SK-N-SH treated with all-trans-retinoic acid at 6 μM for 48 hours (cell line): ENCODE measurements at regions not wholly inside any gene's neighbourhood (a gene's known extent, or its start where the extent isn't known, plus 50 kb on each side); places are given as distances from the start of the nearest gene placed in this dataset.

Source experiments
- ATAC-seq: fragments of 200-7000 bp; cut with Tn5 transposase; 3 replicates; pipeline ENCODE4 v1.9.1; 2020; ENCODE audit warnings: mild to moderate bottlenecking, moderate library complexity
- ARNTL ChIP-seq: fragments of 450-650 bp; formaldehyde crosslinking; IDR thresholded peaks from 2 replicates; pipeline ENCODE4 v1.5.0; 2020; ENCODE audit warnings: low read depth, mild to moderate bottlenecking, moderate library complexity, borderline replicate concordance
- BACH2 ChIP-seq: fragments of 250-450 bp; sonication (Bioruptor Pico); IDR thresholded peaks from 2 replicates; pipeline ENCODE4 v1.9.0; 2021; ENCODE audit warnings: mild to moderate bottlenecking, borderline replicate concordance
- CREB5 ChIP-seq: fragments of 250-450 bp; sonication (Bioruptor Pico); IDR thresholded peaks from 2 replicates; pipeline ENCODE4 v1.5.1; 2020; ENCODE audit warnings: low read depth, mild to moderate bottlenecking, moderate library complexity
- CSDC2 ChIP-seq: fragments of 250-450 bp; sonication (Bioruptor Pico); IDR thresholded peaks from 2 replicates; pipeline ENCODE4 v1.5.0; 2020; ENCODE audit warnings: mild to moderate bottlenecking, moderate library complexity
- GLIS3 ChIP-seq: fragments of 250-450 bp; sonication (Bioruptor Pico); IDR thresholded peaks from 2 replicates; pipeline ENCODE4 v1.5.0; 2020; ENCODE audit warnings: mild to moderate bottlenecking, moderate library complexity
- ISL1 ChIP-seq: fragments of 250-450 bp; sonication (Bioruptor Pico); IDR thresholded peaks from 2 replicates; pipeline ENCODE4 v2.1.2; 2022; ENCODE audit warnings: mild to moderate bottlenecking, moderate library complexity
- OSR1 ChIP-seq: fragments of 250-450 bp; sonication (Bioruptor Pico); IDR thresholded peaks from 2 replicates; pipeline ENCODE4 v1.8.0; 2022; ENCODE audit warnings: moderate library complexity, mild to moderate bottlenecking, inconsistent platforms
- POU6F1 ChIP-seq: fragments of 250-450 bp; sonication (Bioruptor Pico); IDR thresholded peaks from 2 replicates; pipeline ENCODE4 v1.8.0; 2021; ENCODE audit warnings: low read depth, mild to moderate bottlenecking, moderate library complexity, borderline replicate concordance
- PPARA ChIP-seq: fragments of 250-450 bp; sonication (Bioruptor Pico); IDR thresholded peaks from 2 replicates; pipeline ENCODE4 v1.5.0; 2020; ENCODE audit warnings: mild to moderate bottlenecking, borderline replicate concordance
- SNAI2 ChIP-seq: fragments of 250-450 bp; sonication (Bioruptor Pico); IDR thresholded peaks from 2 replicates; pipeline ENCODE4 v1.5.0; 2020; ENCODE audit warnings: mild to moderate bottlenecking, moderate library complexity
- TCF4 ChIP-seq: fragments of 250-450 bp; sonication (Bioruptor Pico); IDR thresholded peaks from 2 replicates; pipeline ENCODE4 v1.8.0; 2021; ENCODE audit warnings: mild to moderate bottlenecking, moderate library complexity, borderline replicate concordance
- TOX ChIP-seq: fragments of 250-450 bp; sonication (Bioruptor Pico); IDR thresholded peaks from 2 replicates; pipeline ENCODE4 v1.8.0; 2021; ENCODE audit warnings: mild to moderate bottlenecking, moderate library complexity, borderline replicate concordance
- ZC3H10 ChIP-seq: fragments of 250-450 bp; sonication (Bioruptor Pico); IDR thresholded peaks from 2 replicates; pipeline ENCODE4 v1.5.1; 2021; ENCODE audit warnings: mild to moderate bottlenecking, moderate library complexity
- ZFP3 ChIP-seq: fragments of 250-450 bp; sonication (Bioruptor Pico); IDR thresholded peaks from 2 replicates; pipeline ENCODE4 v1.5.0; 2020; ENCODE audit warnings: mild to moderate bottlenecking, moderate library complexity
- ZFP30 ChIP-seq: fragments of 450-650 bp; formaldehyde crosslinking; IDR thresholded peaks from 2 replicates; pipeline ENCODE4 v1.5.0; 2022; ENCODE audit warnings: mild to moderate bottlenecking, moderate library complexity
- ZNF565 ChIP-seq: fragments of 450-650 bp; formaldehyde crosslinking; conservative IDR thresholded peaks from 2 replicates; pipeline ENCODE4 v1.5.0; 2020; ENCODE audit warnings: low read depth, mild to moderate bottlenecking, moderate library complexity
- ZNF70 ChIP-seq: fragments of 450-650 bp; formaldehyde crosslinking; IDR thresholded peaks from 2 replicates; pipeline ENCODE4 v1.5.0; 2020; ENCODE audit warnings: mild to moderate bottlenecking, moderate library complexity
- ZNF8 ChIP-seq: fragments of 450-650 bp; formaldehyde crosslinking; IDR thresholded peaks from 2 replicates; pipeline ENCODE4 v1.5.0; 2020; ENCODE audit warnings: mild to moderate bottlenecking, moderate library complexity
- TF ChIP-seq, protein P1 (sequence below): fragments of 250-450 bp; sonication (Bioruptor Pico); IDR thresholded peaks from 2 replicates; pipeline ENCODE4 v1.8.0; 2020; ENCODE audit warnings: mild to moderate bottlenecking, moderate library complexity, borderline replicate concordance
- TF ChIP-seq, protein P2 (sequence below): fragments of 250-450 bp; sonication (Bioruptor Pico); IDR thresholded peaks from 2 replicates; pipeline ENCODE4 v1.5.1; 2021; ENCODE audit warnings: mild to moderate bottlenecking, moderate library complexity
- TF ChIP-seq, protein P3 (sequence below): fragments of 250-450 bp; sonication (Bioruptor Pico); IDR thresholded peaks from 2 replicates; pipeline ENCODE4 v1.5.0; 2020; ENCODE audit warnings: mild to moderate bottlenecking, moderate library complexity

DNA sequence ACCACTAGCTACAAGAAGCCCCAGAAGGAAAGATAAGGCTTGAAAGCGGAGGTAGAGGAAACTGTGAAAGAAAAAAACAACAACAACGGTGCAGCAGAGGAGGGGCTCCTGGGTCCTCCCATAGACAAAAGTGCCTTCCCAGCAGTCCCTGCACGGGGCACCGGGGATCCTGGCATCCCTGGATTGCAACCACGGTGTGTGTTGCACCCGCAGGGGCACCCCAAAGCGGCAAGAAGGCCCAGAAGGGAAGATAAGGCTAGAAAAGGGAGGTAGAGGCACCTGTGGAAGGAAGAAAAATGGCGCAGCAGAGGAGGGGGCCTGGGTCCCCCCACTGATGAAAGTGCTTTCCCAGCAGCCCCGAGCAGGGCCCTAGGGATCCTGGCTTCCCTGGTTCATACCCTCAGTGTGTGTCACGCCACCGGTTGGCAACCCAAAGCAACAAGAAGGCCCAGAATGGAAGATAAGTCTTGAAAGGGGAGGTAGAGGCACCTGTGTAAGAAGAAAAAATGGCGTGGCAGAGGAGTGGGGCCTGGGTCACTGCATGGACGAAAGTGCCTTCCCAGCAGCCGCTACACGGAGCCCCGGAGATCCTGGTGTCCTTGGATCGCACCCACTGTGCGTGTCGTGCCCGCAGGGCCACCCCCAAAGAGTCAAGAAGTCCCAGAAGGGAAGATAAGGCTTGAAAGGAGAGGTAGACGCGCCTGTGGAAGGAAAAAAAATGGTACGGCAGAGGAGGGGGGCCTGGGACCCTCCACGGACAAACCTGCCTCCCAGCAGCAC lies 281.0 kb downstream of the ALG10 start:
- TF ChIP-seq TCF4 (CRISPR knock-in tag) (no peak), POU6F1 (CRISPR knock-in tag) (no peak), ISL1 (no peak), GLIS3 (CRISPR knock-in tag) (no peak), ZFP3 (CRISPR knock-in tag) (no peak), ZNF8 (CRISPR knock-in tag) (no peak), BACH2 (CRISPR knock-in tag) (no peak), ZFP30 (CRISPR knock-in tag) (no peak), CREB5 (CRISPR knock-in tag) (no peak), OSR1 (no peak), PPARA (CRISPR knock-in tag) (no peak), CSDC2 (no peak), SNAI2 (CRISPR knock-in tag) (no peak)
- TF ChIP-seq, protein P1, sequence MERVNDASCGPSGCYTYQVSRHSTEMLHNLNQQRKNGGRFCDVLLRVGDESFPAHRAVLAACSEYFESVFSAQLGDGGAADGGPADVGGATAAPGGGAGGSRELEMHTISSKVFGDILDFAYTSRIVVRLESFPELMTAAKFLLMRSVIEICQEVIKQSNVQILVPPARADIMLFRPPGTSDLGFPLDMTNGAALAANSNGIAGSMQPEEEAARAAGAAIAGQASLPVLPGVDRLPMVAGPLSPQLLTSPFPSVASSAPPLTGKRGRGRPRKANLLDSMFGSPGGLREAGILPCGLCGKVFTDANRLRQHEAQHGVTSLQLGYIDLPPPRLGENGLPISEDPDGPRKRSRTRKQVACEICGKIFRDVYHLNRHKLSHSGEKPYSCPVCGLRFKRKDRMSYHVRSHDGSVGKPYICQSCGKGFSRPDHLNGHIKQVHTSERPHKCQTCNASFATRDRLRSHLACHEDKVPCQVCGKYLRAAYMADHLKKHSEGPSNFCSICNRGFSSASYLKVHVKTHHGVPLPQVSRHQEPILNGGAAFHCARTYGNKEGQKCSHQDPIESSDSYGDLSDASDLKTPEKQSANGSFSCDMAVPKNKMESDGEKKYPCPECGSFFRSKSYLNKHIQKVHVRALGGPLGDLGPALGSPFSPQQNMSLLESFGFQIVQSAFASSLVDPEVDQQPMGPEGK: no peak
- no peak for ATAC-seq

GRCh38 chr12:34304001-34304400 lies 281.7 kb downstream of the ALG10 start:
- no peak for ATAC-seq
- no peak for TF ChIP-seq ZNF8 (CRISPR knock-in tag)
- no peak for TF ChIP-seq ARNTL (CRISPR knock-in tag)
- no peak for TF ChIP-seq BACH2 (CRISPR knock-in tag)

GRCh38 chr12:34304546-34304945 lies 282.2 kb downstream of the ALG10 start:
- ATAC-seq: no peak
- no peak for TF ChIP-seq CREB5 (CRISPR knock-in tag)
- TF ChIP-seq BACH2 (CRISPR knock-in tag): no peak
- TF ChIP-seq ZFP3 (CRISPR knock-in tag): no peak
- TF ChIP-seq ZC3H10 (CRISPR knock-in tag): no peak
- TF ChIP-seq, protein P1: no peak
- TF ChIP-seq, protein P2, sequence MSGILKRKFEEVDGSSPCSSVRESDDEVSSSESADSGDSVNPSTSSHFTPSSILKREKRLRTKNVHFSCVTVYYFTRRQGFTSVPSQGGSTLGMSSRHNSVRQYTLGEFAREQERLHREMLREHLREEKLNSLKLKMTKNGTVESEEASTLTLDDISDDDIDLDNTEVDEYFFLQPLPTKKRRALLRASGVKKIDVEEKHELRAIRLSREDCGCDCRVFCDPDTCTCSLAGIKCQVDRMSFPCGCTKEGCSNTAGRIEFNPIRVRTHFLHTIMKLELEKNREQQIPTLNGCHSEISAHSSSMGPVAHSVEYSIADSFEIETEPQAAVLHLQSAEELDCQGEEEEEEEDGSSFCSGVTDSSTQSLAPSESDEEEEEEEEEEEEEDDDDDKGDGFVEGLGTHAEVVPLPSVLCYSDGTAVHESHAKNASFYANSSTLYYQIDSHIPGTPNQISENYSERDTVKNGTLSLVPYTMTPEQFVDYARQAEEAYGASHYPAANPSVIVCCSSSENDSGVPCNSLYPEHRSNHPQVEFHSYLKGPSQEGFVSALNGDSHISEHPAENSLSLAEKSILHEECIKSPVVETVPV (CRISPR knock-in tag): no peak
- no peak for TF ChIP-seq ZNF565 (CRISPR knock-in tag)
- TF ChIP-seq SNAI2 (CRISPR knock-in tag): no peak
- no peak for TF ChIP-seq ARNTL (CRISPR knock-in tag)
- no peak for TF ChIP-seq ZFP30 (CRISPR knock-in tag)
- TF ChIP-seq TOX (CRISPR knock-in tag): no peak
- TF ChIP-seq, protein P3, sequence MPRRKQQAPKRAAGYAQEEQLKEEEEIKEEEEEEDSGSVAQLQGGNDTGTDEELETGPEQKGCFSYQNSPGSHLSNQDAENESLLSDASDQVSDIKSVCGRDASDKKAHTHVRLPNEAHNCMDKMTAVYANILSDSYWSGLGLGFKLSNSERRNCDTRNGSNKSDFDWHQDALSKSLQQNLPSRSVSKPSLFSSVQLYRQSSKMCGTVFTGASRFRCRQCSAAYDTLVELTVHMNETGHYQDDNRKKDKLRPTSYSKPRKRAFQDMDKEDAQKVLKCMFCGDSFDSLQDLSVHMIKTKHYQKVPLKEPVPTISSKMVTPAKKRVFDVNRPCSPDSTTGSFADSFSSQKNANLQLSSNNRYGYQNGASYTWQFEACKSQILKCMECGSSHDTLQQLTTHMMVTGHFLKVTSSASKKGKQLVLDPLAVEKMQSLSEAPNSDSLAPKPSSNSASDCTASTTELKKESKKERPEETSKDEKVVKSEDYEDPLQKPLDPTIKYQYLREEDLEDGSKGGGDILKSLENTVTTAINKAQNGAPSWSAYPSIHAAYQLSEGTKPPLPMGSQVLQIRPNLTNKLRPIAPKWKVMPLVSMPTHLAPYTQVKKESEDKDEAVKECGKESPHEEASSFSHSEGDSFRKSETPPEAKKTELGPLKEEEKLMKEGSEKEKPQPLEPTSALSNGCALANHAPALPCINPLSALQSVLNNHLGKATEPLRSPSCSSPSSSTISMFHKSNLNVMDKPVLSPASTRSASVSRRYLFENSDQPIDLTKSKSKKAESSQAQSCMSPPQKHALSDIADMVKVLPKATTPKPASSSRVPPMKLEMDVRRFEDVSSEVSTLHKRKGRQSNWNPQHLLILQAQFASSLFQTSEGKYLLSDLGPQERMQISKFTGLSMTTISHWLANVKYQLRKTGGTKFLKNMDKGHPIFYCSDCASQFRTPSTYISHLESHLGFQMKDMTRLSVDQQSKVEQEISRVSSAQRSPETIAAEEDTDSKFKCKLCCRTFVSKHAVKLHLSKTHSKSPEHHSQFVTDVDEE (CRISPR knock-in tag): no peak
- no peak for TF ChIP-seq CSDC2
- no peak for TF ChIP-seq ZNF8 (CRISPR knock-in tag)
- no peak for TF ChIP-seq POU6F1 (CRISPR knock-in tag)
- TF ChIP-seq OSR1: no peak
- TF ChIP-seq ZNF70 (CRISPR knock-in tag): no peak
- TF ChIP-seq PPARA (CRISPR knock-in tag): no peak
- no peak for TF ChIP-seq ISL1
